ENCODE measurements at regions not wholly inside any gene's neighbourhood (a gene's known extent, or its start where the extent isn't known, plus 50 kb on each side); places are given as distances from the start of the nearest gene placed in this dataset.

- WGBS, 2 donors, result 48 to 55% methylated on average over 5 to 6 of the region's 6 CpGs
- Histone ChIP-seq H3K36me3 (no peaks in the 10 kb centered on the region), H3K27me3 (no peaks in the 10 kb centered on the region), H3K9me3 (no peaks in the 10 kb centered on the region), H3K4me1 (peaks cover 0 to 16% (median 10%) of the 10 kb centered on the region in 3 donors), H3K4me3 (no peak overlapping the region), H3K27ac (no peak overlapping the region)
- DNase-seq, result no peak
- no peak for TF ChIP-seq CTCF (IDR thresholded peaks at IDR 0.05)
- TF ChIP-seq POLR2A (IDR thresholded peaks at IDR 0.05), result no peak
- intact Hi-C loops (cut with DNase I), result no loop called here
Measured at GRCh38 chr3:177420651-177421480, 223.6 kb upstream of the TBL1XR1 start.

GRCh38 chr3:177421481-177421785 is 224.2 kb upstream of the TBL1XR1 start:
- H3K9me3 ChIP-seq, result no peaks in the 10 kb centered on the region
- TF ChIP-seq POLR2A (IDR thresholded peaks at IDR 0.05) (no peak), CTCF (IDR thresholded peaks at IDR 0.05) (no peak)
- H3K27ac ChIP-seq, result no peak overlapping the region
- H3K4me1 ChIP-seq, result peaks cover 0 to 16% (median 10%) of the 10 kb centered on the region in 3 donors
- H3K4me3 ChIP-seq, result no peak overlapping the region
- H3K36me3 ChIP-seq, result no peaks in the 10 kb centered on the region
- DNase-seq, result no peak
- 71 to 80% methylated on average over 1 of the region's 1 CpG for WGBS, 2 donors
- intact Hi-C loops (cut with DNase I), result no loop called here
- H3K27me3 ChIP-seq, result no peaks in the 10 kb centered on the region

- peaks cover 0 to 16% (median 10%) of the 10 kb centered on the region in 3 donors for H3K4me1 ChIP-seq
- no peaks in the 10 kb centered on the region for H3K36me3 ChIP-seq
- no peak overlapping the region for H3K27ac ChIP-seq
- intact Hi-C loops (cut with DNase I), result no loop called here
- H3K27me3 ChIP-seq, result no peaks in the 10 kb centered on the region
- TF ChIP-seq POLR2A (IDR thresholded peaks at IDR 0.05) (no peak), CTCF (IDR thresholded peaks at IDR 0.05) (no peak)
- WGBS, 2 donors, result 72 to 89% methylated on average over 3 of the region's 3 CpGs
- H3K4me3 ChIP-seq, result no peak overlapping the region
- no peaks in the 10 kb centered on the region for H3K9me3 ChIP-seq
- DNase-seq, result no peak
Measured at GRCh38 chr3:177424521-177424920, 227.2 kb upstream of the TBL1XR1 start.

GRCh38 chr3:177425042-177425441 is 227.8 kb upstream of the TBL1XR1 start:
- no peak for DNase-seq
- Histone ChIP-seq H3K9me3 (no peaks in the 10 kb centered on the region), H3K4me1 (peaks cover 0 to 15% (median 9%) of the 10 kb centered on the region in 3 donors), H3K36me3 (no peaks in the 10 kb centered on the region), H3K27ac (no peak overlapping the region), H3K27me3 (no peaks in the 10 kb centered on the region), H3K4me3 (no peak overlapping the region)
- TF ChIP-seq CTCF (IDR thresholded peaks at IDR 0.05) (no peak), POLR2A (IDR thresholded peaks at IDR 0.05) (no peak)
- intact Hi-C loops (cut with DNase I), result no loop called here
- 76 to 78% methylated on average over 3 of the region's 3 CpGs for WGBS, 2 donors

- TF ChIP-seq POLR2A (IDR thresholded peaks at IDR 0.05) (no peak), CTCF (IDR thresholded peaks at IDR 0.05) (no peak)
- Histone ChIP-seq H3K4me3 (no peak overlapping the region), H3K36me3 (no peaks in the 10 kb centered on the region), H3K27ac (no peak overlapping the region), H3K9me3 (no peaks in the 10 kb centered on the region), H3K27me3 (no peaks in the 10 kb centered on the region), H3K4me1 (peaks cover 0 to 3% (median 2%) of the 10 kb centered on the region in 3 donors)
- intact Hi-C loops (cut with DNase I), result no loop called here
- no peak for DNase-seq
- WGBS, 2 donors, result 70 to 81% methylated on average over 3 of the region's 3 CpGs
Measured at GRCh38 chr3:177426106-177426877, 229.0 kb upstream of the TBL1XR1 start.
